ENCODE measurements at regions not wholly inside any gene's neighbourhood (a gene's known extent, or its start where the extent isn't known, plus 50 kb on each side); places are given as distances from the start of the nearest gene placed in this dataset.
"Not testable (repeated sequence)": the region's sequence is repeated elsewhere in the genome, so short reads cannot be mapped to it uniquely, and the experiment has no call there.

DNA sequence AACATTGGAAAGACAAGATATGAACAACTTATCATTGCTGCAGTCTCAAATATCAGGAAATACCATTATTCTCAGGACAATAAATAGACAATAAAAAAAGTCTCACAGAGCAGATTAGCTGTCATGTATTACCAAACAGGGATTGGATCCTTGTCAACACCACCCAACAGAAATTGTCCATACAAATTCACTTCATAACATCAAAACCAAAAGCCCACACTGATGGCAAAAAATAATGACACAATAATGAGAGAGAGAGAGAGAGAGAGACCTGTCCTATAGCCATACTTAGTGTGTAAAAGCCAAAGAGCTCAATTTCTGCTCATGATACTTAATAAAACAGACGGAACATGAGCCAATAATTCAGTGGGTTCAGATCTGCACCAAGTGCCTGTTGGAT is 96.5 kb downstream of the PPIAL4G start:
- no peak for DNase-seq (ENCODE audit: low read depth in 4 of 4, low spot score in 2 of 4)

DNA sequence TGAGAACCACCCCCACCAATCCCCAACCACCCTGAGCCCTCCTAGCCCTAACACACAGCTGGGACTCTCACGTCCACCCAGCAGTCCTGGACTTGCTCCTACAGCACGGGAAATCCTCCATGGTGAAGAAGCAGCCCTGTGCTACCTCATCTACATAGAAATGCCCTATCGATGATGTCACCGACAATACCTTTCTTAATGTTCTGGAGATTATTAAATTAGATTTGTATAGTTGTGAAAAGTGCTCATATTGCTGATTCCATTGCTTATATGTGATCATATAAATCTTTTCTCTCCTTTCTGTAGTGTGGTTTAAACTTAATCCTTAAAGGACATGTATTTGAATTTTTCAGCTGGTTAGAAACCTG is 97.1 kb downstream of the PPIAL4G start:
- not testable (repeated sequence) for DNase-seq (ENCODE audit: low read depth in 4 of 4, low spot score in 2 of 4)

DNA sequence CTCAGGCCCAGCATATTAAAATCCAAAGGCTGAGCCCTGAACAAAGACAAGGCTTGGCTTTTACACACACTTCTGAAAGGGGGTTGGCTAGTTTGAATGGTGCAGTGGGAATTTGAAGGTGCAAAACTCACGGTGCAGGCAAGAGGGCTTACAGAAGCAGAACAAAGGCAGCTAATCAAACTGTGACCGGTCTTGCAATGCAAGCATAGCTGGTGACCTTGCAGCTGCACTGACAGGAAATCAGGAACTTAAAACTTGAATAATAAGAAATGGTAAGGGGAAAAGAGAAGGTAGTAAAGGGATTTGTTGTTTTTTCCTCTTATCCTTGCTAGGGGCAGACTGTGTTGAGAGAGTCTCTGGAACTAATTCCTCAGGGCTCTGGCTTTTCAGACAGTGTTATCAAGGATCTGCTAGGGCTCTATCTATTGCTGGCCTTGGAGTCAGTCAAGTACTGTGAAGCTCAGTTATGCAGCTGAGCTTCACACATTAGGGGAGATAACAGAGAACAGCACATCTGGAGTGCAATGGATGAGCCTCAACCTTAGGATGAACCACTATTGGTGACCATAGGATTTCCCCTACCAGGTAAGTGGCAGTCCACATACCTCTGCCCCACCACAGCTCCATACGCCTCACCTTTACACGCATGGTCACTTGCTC is 97.6 kb downstream of the PPIAL4G start:
- no peak for DNase-seq (ENCODE audit: low read depth in 4 of 4, low spot score in 2 of 4)

DNA sequence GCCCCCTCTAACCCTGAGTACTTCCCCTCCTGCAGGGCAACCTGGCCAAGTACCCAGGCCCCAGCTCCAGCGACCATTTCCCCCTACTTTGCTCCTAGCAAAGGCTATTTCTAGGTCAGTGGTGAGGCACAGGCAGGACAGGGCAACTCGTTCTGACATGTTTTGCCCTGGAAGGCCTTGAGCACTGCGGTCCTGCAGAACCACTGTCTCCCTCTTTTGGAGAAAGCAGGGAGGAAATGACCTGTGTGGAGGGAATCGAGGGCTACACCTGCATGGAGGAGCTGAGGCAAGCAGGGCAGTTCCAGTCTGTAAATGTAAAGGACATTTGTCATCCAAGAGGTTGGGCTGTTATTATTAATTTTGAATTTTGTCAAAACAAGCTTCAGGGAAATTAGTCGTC is 99.1 kb downstream of the PPIAL4G start:
- DNase-seq (ENCODE audit: low read depth in 4 of 4, low spot score in 2 of 4): no peak

DNA sequence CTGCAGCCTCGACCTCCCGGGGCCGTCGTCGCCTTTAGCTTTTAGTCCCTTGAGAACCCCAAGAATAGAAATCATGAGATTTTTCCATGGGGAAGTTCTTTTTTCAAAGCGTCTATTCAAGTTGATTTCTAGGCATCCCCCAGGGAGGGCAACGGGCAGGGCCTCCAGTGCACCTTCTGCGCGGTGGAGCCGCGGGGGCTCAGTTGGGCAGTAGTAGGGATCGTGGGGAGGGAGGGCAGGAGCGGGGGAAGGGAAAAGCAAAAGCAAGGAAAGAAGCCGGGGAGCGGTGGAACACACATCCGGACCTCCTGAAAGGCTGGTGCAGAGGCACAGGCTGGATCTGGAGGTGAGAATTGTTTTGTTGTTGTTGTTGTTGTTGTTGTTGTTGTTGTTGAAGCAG is 103.4 kb downstream of the PPIAL4G start:
- DNase-seq (ENCODE audit: low read depth in 4 of 4, low spot score in 2 of 4): no peak

DNA sequence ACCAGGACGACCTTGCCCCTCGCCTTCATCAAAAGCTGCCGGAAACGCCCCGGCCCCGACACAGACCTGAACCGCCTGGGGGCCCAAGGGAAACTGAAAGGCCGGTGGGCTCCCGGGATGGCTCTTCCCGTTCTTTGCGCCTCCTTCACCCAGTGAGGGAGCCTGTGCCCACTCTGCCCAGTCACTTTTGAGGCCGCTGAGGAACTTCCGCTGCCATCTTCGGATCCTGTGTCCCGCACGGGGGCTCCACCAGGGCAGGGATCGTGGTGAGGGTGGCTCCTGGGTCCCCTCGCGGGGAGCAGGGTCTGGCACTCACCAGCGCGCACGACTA is 104.0 kb downstream of the PPIAL4G start:
- DNase-seq (ENCODE audit: low read depth in 4 of 4, low spot score in 2 of 4): no peak

DNA sequence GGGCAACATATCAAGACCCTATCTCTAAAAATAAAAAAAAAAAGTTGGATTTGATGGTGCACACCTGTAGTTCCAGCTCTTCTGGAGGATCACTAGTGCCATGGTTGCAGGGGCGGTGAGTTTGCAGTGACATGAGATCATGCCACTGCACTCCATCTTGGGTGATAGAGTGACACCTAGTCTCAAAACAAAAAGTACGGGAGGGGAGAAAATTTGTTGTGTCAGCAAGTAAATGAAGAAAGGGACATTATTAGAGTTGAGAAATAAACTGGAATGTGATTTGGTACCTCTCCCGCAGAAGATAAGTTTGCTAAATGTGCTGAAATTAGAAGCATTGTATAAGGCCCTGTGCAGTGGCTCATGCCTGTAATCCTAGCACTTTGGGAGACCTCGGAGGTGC is 105.1 kb downstream of the PPIAL4G start:
- not testable (repeated sequence) for DNase-seq (ENCODE audit: low read depth in 4 of 4, low spot score in 2 of 4)

DNA sequence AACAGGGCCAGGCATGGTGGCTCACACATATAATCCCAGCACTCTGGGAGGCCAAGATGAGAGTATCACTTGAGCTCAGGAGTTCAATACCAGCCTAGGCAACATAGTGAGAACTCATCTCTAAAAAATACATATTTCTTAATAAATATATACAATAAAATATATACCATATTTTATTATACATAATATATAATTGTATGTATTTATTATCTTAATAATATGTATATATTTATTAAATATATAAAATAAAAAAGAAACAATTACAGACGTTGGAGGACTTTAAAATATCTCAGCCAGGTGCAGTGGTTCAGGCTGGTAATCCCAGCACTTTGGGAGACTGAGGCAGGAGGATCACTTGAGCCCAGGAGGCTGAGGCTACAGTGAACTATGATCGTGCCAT is 106.1 kb downstream of the PPIAL4G start:
- DNase-seq (ENCODE audit: low read depth in 4 of 4, low spot score in 2 of 4): not testable (repeated sequence)

DNA sequence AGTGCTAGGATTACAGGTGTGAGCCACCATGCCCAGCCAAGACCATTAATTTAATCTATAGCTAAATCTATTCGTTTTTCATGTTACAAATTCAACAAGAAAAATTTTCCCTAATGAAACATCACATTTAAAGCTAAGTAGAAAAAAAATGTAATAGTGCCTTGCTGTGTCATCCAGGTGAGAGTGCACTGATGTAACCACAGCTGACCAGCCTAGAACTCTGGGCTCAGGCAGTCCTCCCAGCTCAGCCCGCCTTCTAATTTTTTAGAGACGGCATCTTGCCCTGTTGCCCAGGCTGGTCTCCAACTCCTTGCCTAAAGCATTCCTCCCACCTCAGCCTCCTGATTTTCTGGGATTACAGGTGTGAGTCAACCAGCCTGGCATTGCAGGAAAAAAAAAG is 109.0 kb downstream of the PPIAL4G start:
- DNase-seq (ENCODE audit: low read depth in 4 of 4, low spot score in 2 of 4): no peak

DNA sequence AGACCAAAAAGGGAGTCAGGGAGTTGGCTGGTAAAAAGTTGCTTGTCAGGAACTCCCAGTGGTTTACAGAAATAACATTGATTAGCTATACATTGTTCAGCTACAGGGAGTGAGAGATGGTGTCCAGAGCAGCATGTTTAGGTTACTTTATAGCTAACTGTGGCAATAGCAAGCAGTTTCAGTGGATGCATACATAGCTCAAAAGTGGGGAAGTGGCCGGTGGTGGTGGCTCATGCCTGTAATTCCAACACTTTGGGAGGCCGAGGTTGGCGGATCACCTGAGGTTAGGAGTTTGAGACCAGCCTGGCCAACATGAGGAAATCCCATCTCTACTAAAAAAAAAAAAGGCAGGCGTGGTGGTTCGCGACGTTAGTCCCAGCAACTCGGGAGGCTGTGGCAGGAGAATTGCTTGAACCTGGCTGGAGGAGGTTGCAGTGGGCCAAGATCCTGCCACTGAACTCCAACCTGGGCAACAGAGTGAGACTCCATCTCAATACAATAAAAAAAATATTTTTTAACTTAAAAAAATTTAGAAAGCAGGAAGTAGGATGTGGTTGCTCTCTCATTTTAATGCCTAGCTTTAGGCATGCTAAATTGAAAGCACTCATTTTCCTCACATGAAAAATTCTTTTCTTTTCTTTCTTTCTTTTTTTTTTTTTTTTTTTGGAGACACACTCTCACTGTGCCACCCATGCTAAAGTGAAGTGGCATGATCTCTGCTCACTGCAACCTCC is 109.7 kb downstream of the PPIAL4G start:
- no peak for DNase-seq (ENCODE audit: low read depth in 4 of 4, low spot score in 2 of 4)

DNA sequence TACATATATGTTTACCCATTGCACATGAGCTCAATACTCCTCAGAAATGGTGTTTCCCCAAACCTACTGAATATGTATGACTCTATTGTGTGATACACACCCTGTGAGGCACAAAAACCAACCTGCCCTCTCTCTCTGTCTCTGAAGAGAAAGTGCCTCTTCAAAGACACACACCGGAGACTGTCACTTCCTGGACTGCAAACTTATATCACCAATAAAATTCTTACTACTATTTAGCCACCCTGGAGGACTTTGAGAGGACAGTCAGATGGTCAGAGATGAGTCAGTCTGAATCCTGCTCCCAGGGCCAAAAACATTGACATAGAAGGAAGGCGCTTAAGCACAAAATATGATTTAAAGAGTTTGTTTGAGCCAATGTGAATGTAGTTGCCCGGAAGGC is 110.4 kb downstream of the PPIAL4G start:
- DNase-seq (ENCODE audit: low read depth in 4 of 4, low spot score in 2 of 4): no peak

DNA sequence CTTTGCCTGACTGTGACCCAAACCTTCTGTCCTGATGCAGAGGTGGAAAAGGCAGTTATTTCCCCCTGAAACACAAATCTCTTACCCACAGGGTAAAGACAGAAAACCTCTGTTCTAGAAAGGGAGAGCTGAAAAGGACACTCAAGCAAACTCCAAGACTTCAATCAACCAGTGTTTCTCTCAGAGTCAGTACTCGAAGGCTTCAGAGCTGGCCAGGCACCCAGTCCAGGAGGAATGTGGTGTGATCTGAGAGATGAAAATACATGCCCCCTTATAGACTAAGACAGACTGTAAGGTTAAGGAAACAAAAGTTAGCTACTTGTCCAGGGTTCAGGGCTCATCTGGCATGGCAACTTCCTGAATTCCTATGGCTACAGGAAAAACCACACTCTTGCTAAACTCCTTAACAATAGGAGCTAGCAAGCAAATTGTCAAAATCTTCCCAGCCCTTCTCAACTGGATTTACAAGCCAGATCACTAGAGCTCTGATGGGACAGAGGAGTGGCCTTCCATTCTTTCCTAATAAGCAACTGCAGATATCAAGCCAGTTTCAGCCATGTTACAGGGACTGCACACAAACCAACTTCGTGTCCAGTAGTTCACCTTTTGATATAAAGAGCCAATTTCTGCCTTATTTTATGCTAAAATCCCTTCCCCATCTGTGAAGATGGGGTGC is 110.9 kb downstream of the PPIAL4G start:
- DNase-seq (ENCODE audit: low read depth in 4 of 4, low spot score in 2 of 4): not testable (repeated sequence)

DNA sequence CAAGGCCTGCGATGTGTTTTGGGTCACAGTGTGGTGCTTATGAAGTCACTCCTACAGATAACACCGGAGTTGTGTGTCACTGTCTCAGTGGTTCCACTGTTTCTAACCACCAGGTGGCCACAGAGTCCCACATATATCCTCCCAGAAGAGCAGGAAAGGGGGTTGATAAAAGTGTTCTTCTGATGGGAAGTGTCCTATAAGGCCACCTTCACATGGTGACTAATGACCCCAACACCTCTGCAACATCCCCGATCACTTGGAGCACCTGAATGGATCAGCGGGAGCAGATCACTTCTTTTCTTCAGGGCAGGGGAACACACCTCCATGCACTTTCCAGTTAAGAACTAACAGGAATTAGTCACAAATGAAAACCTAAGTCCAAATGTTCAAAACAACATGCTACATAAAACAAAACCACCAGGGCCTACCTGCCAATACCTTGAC is 111.5 kb downstream of the PPIAL4G start:
- peak in 1 of 4 donors; percentile 59 for DNase-seq (ENCODE audit: low read depth in 4 of 4, low spot score in 2 of 4)

DNA sequence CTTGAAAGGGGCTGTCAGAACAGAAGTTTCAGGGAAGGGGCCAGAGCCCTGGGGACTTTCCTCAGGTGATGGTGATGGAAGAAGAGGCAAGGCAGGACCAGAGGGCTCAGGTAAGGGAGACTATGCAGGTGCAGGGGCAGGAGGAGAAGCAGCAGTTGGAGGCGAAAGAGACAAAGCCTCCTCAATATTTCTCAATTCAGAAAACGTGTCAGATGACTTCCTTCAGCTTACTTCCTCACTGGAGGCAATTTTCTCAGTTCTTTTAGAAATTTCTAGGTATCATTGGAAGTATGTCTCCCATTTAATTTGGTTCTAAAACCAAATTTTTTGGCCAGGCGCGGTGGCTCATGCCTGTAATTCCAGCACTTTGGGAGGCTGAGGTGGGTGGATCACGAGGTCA is 112.4 kb downstream of the PPIAL4G start:
- DNase-seq (ENCODE audit: low read depth in 4 of 4, low spot score in 2 of 4): not testable (repeated sequence)

DNA sequence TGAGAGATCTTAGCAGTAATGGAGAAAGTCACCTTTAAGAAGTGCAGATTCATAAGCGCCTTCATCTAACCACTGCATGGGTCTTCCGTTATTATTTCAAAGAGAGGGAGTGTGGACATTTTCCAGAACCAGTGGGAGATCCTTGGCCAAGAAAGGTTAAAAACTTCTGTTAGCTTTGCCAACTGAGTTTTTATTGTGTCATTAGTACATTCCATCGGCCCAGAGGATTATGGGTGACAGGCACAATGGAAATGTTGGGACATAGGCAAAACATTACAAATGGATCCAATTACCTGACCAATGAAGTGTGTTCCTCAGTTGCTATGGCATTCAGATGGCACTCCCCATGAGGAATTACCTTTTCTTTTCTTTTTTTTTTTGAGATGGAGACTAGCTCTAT is 115.5 kb downstream of the PPIAL4G start:
- no peak for DNase-seq (ENCODE audit: low read depth in 4 of 4, low spot score in 2 of 4)

DNA sequence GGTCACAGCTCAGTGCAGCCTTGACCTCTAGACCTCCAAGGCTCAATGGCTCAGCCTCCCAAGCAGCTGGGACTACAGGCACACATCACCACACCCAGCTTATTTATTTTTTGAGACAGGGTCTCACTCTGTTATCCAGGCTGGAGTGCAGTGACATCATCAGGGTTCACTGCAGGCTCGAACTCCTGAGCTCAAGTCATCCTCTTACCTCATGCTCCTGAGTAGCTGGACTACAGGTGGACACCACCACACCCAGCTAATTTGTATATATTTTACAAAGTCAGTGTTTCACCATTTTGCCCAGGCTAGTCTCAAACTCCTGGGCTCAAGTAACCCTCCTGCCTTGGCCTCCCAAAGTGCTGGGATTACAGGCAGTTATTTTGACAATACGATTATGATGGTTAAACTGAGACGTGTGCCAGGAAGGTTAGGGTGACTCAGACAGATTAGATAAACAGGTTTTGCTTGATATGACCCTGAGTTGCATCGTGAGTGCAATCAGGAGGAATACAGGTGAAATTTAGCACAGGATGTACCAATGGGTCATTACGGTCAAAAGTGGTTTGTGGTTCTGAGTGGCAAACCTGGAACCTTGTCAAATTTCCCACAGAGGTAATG is 116.9 kb downstream of the PPIAL4G start:
- not testable (repeated sequence) for DNase-seq (ENCODE audit: low read depth in 4 of 4, low spot score in 2 of 4)

DNA sequence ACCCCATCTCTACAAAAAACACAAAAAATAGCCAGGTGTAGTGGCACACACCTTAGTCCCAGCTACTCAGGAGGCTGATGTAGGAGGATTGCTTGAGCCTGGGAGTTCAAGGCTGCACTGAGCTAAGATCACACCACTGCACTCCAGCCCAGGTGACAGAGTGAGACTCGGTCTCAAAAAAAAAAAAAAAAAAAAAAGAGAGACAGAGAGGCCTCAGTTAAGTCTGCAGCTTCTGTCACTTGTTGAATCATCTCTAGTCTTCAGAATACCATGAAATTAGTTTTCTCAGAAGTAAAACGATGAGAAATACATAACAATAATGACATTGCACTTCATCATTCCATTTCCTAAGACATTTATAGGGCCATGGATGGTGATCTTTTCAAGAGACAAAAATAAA is 118.0 kb downstream of the PPIAL4G start:
- not testable (repeated sequence) for DNase-seq (ENCODE audit: low read depth in 4 of 4, low spot score in 2 of 4)

DNA sequence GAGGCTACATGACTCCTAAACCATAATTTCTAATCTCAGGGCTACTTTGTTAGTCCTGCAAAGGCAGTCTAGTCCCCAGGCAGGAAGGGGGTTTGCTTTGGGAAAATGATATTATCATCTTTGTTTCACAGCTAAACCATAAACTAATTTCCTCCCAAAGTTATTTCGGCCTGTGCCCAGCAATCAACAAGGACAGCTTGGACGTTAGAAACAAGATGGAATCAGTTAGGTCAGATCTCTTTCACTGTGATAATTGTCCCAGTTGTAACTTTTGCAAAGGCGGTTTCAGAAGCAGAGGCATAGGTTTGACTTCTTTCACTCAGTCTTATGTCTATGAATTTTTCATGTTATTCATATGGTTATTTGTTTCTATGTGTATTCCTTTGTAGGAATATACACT is 119.1 kb downstream of the PPIAL4G start:
- not testable (repeated sequence) for DNase-seq (ENCODE audit: low read depth in 4 of 4, low spot score in 2 of 4)

DNA sequence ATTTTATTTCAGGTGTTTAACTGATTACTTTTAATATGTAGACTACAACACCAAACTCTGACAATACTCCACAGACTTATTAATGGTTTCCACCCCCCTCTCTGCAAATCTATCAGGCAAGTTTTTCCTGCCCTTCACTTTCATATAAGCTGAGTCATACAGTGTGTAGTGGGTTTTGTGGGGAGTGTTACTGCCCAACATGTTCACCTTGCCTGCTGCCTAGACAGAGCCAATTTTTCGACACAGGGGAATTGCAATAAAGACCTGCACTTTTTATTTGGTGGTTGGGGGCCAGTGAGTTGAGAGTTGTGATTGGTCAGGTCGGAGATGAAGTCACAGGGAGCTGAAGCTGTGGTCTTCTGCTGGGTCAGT is 119.7 kb downstream of the PPIAL4G start:
- no peak for DNase-seq (ENCODE audit: low read depth in 4 of 4, low spot score in 2 of 4)

DNA sequence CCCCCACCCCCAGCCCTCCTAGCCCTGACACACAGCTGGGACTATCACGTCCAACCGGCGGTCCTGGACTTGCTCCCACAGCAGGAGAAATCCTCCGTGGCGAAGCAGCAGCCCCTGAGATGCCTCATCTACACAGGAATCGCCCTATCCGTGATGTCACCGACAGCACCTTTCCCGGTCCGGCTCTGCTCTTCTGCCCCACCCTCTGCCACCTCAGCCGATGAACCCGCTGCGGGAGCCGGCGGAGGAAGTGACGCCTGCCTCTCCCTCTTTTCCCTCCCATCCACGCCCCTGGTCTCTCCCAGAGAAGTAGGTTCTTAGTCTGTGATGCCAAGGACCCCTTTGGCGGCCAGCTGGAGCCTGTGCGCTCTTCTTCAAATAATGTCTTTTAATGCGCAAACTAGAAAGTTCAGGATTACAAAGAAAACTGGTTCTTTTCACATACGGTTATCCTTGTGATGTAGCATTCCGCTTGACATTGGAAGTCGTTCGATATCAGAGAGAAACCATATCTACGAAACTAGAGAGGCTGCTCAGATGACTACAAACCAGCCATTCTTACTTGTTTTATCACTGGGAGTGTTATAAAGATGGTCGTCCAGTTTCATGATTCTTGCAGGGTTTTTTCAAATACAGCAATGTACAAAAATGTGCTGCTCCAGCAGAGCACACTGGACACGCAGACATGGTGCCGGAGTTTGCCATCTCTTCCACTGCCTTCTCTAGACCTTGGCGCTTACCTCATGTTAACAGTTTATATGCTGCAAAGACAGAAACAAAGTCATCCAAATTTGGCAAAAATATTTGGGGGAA is 120.3 kb downstream of the PPIAL4G start:
- no peak for DNase-seq (ENCODE audit: low read depth in 4 of 4, low spot score in 2 of 4)

DNA sequence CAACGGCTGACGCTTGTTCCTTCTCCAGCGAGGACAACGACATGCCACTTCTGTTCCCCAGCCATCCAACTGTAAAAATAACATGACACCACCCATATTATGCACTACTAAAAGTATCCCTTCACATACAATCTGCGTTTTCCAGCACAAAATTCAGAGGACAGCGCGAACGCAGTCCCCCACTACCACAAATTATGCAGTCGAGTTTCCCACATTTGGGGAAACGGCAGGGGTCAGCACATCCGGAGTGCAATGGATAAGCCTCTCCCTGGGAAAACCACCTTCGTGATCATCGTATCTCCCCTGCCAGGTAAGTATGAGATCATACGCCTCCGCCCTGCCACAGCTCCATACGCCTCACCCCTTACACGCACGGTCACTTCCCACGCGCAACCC is 120.9 kb downstream of the PPIAL4G start:
- no peak for DNase-seq (ENCODE audit: low read depth in 4 of 4, low spot score in 2 of 4)
